AG04450 (cell line): ENCODE measurements at regions not wholly inside any gene's neighbourhood (a gene's known extent, or its start where the extent isn't known, plus 50 kb on each side); places are given as distances from the start of the nearest gene placed in this dataset.

Experiments used
- CTCF ChIA-PET: fragments of 300-600, 350-600 bp; formaldehyde crosslinking; extraction: SDS; loops from one replicate; lab custom pipeline; 2022; ENCODE audit warnings: antibody characterized with exemption, inconsistent platforms; lab: Charles Lee
- POLR2A ChIA-PET: fragments of 350-600 bp; formaldehyde crosslinking; extraction: SDS; loops from one replicate; lab custom pipeline; 2021; ENCODE audit warnings: antibody characterized with exemption, inconsistent platforms; lab: Yijun Ruan, JAX
- DNase-seq: peaks from one replicate; pipeline ENCODE4 v3.0.0-alpha.2; 2011; ENCODE audit warnings: low read depth, low spot score
- H3K27ac ChIP-seq: one replicate; pipeline ENCODE4 v1.5.1; 2012; ENCODE audit warnings: low read depth, low read length, control low read depth
- H3K27me3 ChIP-seq: one replicate; pipeline ENCODE4 v1.6.0; 2012; ENCODE audit warnings: low read length; ENCODE audit not compliant: control insufficient read depth, insufficient read depth
- H3K4me3 ChIP-seq: 2 replicates; pipeline ENCODE4 v1.5.1; 2011; ENCODE audit warnings: mild to moderate bottlenecking, low read depth, low read length, control low read depth
- H3K9me3 ChIP-seq: 2 replicates; pipeline ENCODE4 v1.5.1; 2012; ENCODE audit warnings: low read length; ENCODE audit not compliant: control insufficient read depth, insufficient read depth
- CTCF ChIP-seq: IDR thresholded peaks from 2 replicates; pipeline ENCODE4 v1.5.1; 2011; ENCODE audit warnings: low read depth, low read length, control low read depth, inconsistent platforms

GRCh38 chr5:67262206-67262605 is 65.6 kb upstream of the CD180 start:
- TF ChIP-seq CTCF = no peak
- no peak overlapping the region for H3K4me3 ChIP-seq
- ChIA-PET CTCF (interaction anchor here (1.0 to 3.5 kb wide), 2 partner anchors 16 to 23 kb away, joined by 3 to 20 read pairs; no protein-coding TSS in a partner anchor), POLR2A (no interaction called here)
- no peak for DNase-seq
- no peak overlapping the region for H3K27ac ChIP-seq
- no peaks in the 10 kb centered on the region for H3K27me3 ChIP-seq
- H3K9me3 ChIP-seq = no peaks in the 10 kb centered on the region

GRCh38 chr5:67259548-67260215 is 63.1 kb upstream of the CD180 start:
- Histone ChIP-seq H3K4me3 (no peak overlapping the region), H3K9me3 (no peaks in the 10 kb centered on the region), H3K27me3 (no peaks in the 10 kb centered on the region), H3K27ac (no peak overlapping the region)
- TF ChIP-seq CTCF = no peak
- CTCF ChIA-PET = no interaction called here
- no peak for DNase-seq
- POLR2A ChIA-PET = no interaction called here

GRCh38 chr5:67257500-67257899 is 60.9 kb upstream of the CD180 start:
- no peak overlapping the region for H3K27ac ChIP-seq
- ChIA-PET POLR2A (no interaction called here), CTCF (interaction anchor here (1.0 to 2.3 kb wide), 2 partner anchors 8 to 10 kb away, joined by 3 to 12 read pairs; no protein-coding TSS in a partner anchor)
- H3K4me3 ChIP-seq = no peak overlapping the region
- no peak for DNase-seq
- no peaks in the 10 kb centered on the region for H3K27me3 ChIP-seq
- no peaks in the 10 kb centered on the region for H3K9me3 ChIP-seq
- no peak for TF ChIP-seq CTCF

- POLR2A ChIA-PET = no interaction called here
- Histone ChIP-seq H3K27me3 (no peaks in the 10 kb centered on the region), H3K9me3 (no peaks in the 10 kb centered on the region), H3K4me3 (no peak overlapping the region), H3K27ac (no peak overlapping the region)
- no peak for DNase-seq
- no peak for TF ChIP-seq CTCF
- CTCF ChIA-PET = interaction anchor here (2.3 kb wide), 1 partner anchor 10 kb away, joined by 12 read pairs; no protein-coding TSS in a partner anchor
Observed at GRCh38 chr5:67257077-67257476, 60.5 kb upstream of the CD180 start.

GRCh38 chr5:67255881-67256280 is 59.3 kb upstream of the CD180 start:
- Histone ChIP-seq H3K27me3 (no peaks in the 10 kb centered on the region), H3K27ac (no peak overlapping the region), H3K4me3 (no peak overlapping the region), H3K9me3 (no peaks in the 10 kb centered on the region)
- no peak for DNase-seq
- TF ChIP-seq CTCF = no peak
- ChIA-PET POLR2A (no interaction called here), CTCF (interaction anchor here (2.3 kb wide), 1 partner anchor 9 kb away, joined by 15 read pairs; no protein-coding TSS in a partner anchor)
